IMR-90 (cell line): ENCODE measurements at regions not wholly inside any gene's neighbourhood (a gene's known extent, or its start where the extent isn't known, plus 50 kb on each side); places are given as distances from the start of the nearest gene placed in this dataset.

Experiments
- ATAC-seq: fragments of 200-7000 bp; cut with Tn5 transposase; 2 replicates; pipeline ENCODE4 v1.9.1; 2020; ENCODE audit warnings: low read depth, mild to moderate bottlenecking, moderate library complexity
- BruUV-seq: library from RNA; stranded (reverse); fragments of 400-500 nt; replicated peaks from 2 replicates; lab custom pipeline; 2021; lab: Mats Ljungman, UMichigan
- CTCF ChIA-PET: fragments of 300-600 bp; formaldehyde crosslinking; extraction: SDS; loops from one replicate; lab custom pipeline; 2021; ENCODE audit warnings: antibody characterized with exemption; lab: Yijun Ruan, JAX
- POLR2A ChIA-PET: fragments of 300-600 bp; sonication (Branson Sonifier 250); formaldehyde crosslinking; loops from one replicate; lab custom pipeline; 2022; ENCODE audit warnings: antibody characterized with exemption; ENCODE audit not compliant: unreplicated experiment; lab: Charles Lee
- DNase-seq: peaks from one replicate; pipeline ENCODE4 v3.0.0; 2013
- H2AFZ ChIP-seq: replicated peaks from 2 replicates; pipeline ENCODE3; 2013; ENCODE audit warnings: low read length, mild to moderate bottlenecking; ENCODE audit not compliant: poor library complexity
- H2AK5ac ChIP-seq: 2 replicates; pipeline ENCODE4 v1.6.1; 2013; ENCODE audit warnings: low read depth, low read length, inconsistent platforms
- H2AK9ac ChIP-seq: replicated peaks from 2 replicates; pipeline ENCODE3; 2013; ENCODE audit warnings: mild to moderate bottlenecking, low read depth, low read length, moderate library complexity; ENCODE audit not compliant: poor library complexity
- H2BK120ac ChIP-seq: 2 replicates; pipeline ENCODE4 v1.6.1; 2013; ENCODE audit warnings: low read depth, low read length, inconsistent platforms
- H2BK15ac ChIP-seq: 3 replicates; pipeline ENCODE4 v1.6.1; 2013; ENCODE audit warnings: low read depth, low read length, inconsistent platforms
- H2BK20ac ChIP-seq: 2 replicates; pipeline ENCODE4 v1.6.1; 2013; ENCODE audit warnings: low read depth, mild to moderate bottlenecking, inconsistent platforms, low read length, moderate library complexity
- H2BK5ac ChIP-seq: 2 replicates; pipeline ENCODE4 v1.6.1; 2013; ENCODE audit warnings: mild to moderate bottlenecking, low read depth, low read length, inconsistent platforms; ENCODE audit not compliant: poor library complexity, severe bottlenecking
- H3K14ac ChIP-seq: replicated peaks from 2 replicates; pipeline ENCODE4 v1.6.1; 2013; ENCODE audit warnings: low read depth, low read length, inconsistent platforms
- H3K18ac ChIP-seq: 2 replicates; pipeline ENCODE4 v1.6.1; 2013; ENCODE audit warnings: low read depth, low read length, control low read depth
- H3K23ac ChIP-seq: 2 replicates; pipeline ENCODE4 v1.6.1; 2013; ENCODE audit warnings: low read depth, low read length, inconsistent platforms
- H3K27ac ChIP-seq: 2 replicates; pipeline ENCODE4 v1.5.1; 2013; ENCODE audit warnings: mild to moderate bottlenecking, control low read depth, low read length; ENCODE audit not compliant: insufficient read depth
- H3K27me3 ChIP-seq: 2 replicates; pipeline ENCODE4 v1.6.1; 2013; ENCODE audit warnings: low read length; ENCODE audit not compliant: control insufficient read depth, insufficient read depth
- H3K36me3 ChIP-seq: 2 replicates; pipeline ENCODE4 v1.6.1; 2013; ENCODE audit warnings: low read length, mixed read lengths; ENCODE audit not compliant: control insufficient read depth, insufficient read depth
- H3K4ac ChIP-seq: 2 replicates; pipeline ENCODE4 v1.6.1; 2013; ENCODE audit warnings: low read depth, low read length, inconsistent platforms
- H3K4me1 ChIP-seq: 2 replicates; pipeline ENCODE4 v1.6.1; 2013; ENCODE audit warnings: low read length, mixed read lengths; ENCODE audit not compliant: control insufficient read depth, insufficient read depth
- H3K4me2 ChIP-seq: 2 replicates; pipeline ENCODE4 v1.6.1; 2013; ENCODE audit warnings: low read depth, mild to moderate bottlenecking, control low read depth, low read length, moderate library complexity
- H3K4me3 ChIP-seq: 2 replicates; pipeline ENCODE4 v1.5.1; 2013; ENCODE audit warnings: low read depth, mild to moderate bottlenecking, control low read depth, low read length, moderate library complexity; ENCODE audit not compliant: insufficient read depth
- H3K56ac ChIP-seq: 2 replicates; pipeline ENCODE4 v1.6.1; 2013; ENCODE audit warnings: low read length, inconsistent platforms; ENCODE audit not compliant: insufficient read depth; ENCODE audit errors: extremely low read depth
- H3K79me1 ChIP-seq, 2 experiments: 2 replicates each; pipeline ENCODE4 v1.6.1; 2013; ENCODE audit warnings: low read length in 2 of 2, inconsistent platforms in 1 of 2, low read depth in 1 of 2
- H3K9ac ChIP-seq: 2 replicates; pipeline ENCODE4 v1.6.1; 2013; ENCODE audit warnings: low read depth, low read length, control low read depth
- H3K9me1 ChIP-seq: 2 replicates; pipeline ENCODE4 v1.6.1; 2013; ENCODE audit warnings: low read length, inconsistent platforms; ENCODE audit not compliant: insufficient read depth
- H3K9me3 ChIP-seq: 2 replicates; pipeline ENCODE4 v1.6.1; 2013; ENCODE audit warnings: low read length; ENCODE audit not compliant: control insufficient read depth, insufficient read depth
- H4K20me1 ChIP-seq: 2 replicates; pipeline ENCODE4 v1.6.1; 2013; ENCODE audit warnings: low read length, inconsistent platforms; ENCODE audit not compliant: insufficient read depth
- H4K5ac ChIP-seq: 2 replicates; pipeline ENCODE4 v1.6.1; 2013; ENCODE audit warnings: mild to moderate bottlenecking, low read depth, low read length, control low read depth
- H4K8ac ChIP-seq, 2 experiments: 2 replicates each; pipeline ENCODE4 v1.6.1; 2013; ENCODE audit warnings: low read depth in 2 of 2, low read length in 2 of 2, control low read depth in 1 of 2, inconsistent platforms in 1 of 2
- H4K91ac ChIP-seq: 2 replicates; pipeline ENCODE4 v1.6.1; 2013; ENCODE audit warnings: low read depth, low read length, inconsistent platforms; ENCODE audit not compliant: insufficient read depth
- BHLHE40 ChIP-seq: fragments of 150-350 bp; IDR thresholded peaks from 2 replicates; pipeline ENCODE4 v1.6.1; 2016; ENCODE audit warnings: mild to moderate bottlenecking, low read depth, low read length
- CEBPB ChIP-seq: IDR thresholded peaks from 2 replicates; pipeline ENCODE4 v1.6.1; 2012; ENCODE audit warnings: low read depth, low read length, improper control_type of control experiment
- CHD1 ChIP-seq: IDR thresholded peaks from 2 replicates; pipeline ENCODE4 v1.6.1; 2012; ENCODE audit warnings: low read depth, low read length, improper control_type of control experiment
- CTCF ChIP-seq: conservative IDR thresholded peaks from 2 replicates; pipeline ENCODE4 v1.5.1; 2012; ENCODE audit warnings: mild to moderate bottlenecking, low read depth, low read length, improper control_type of control experiment
- ELK1 ChIP-seq: fragments of 150-350 bp; IDR thresholded peaks from 2 replicates; pipeline ENCODE4 v1.6.1; 2016; ENCODE audit warnings: low read depth, mild to moderate bottlenecking, low read length, moderate library complexity, borderline replicate concordance
- FOS ChIP-seq: fragments of 150-350 bp; IDR thresholded peaks from 2 replicates; pipeline ENCODE4 v1.6.1; 2016; ENCODE audit warnings: low read depth, low read length
- MAFK ChIP-seq: IDR thresholded peaks from 2 replicates; pipeline ENCODE4 v1.6.1; 2012; ENCODE audit warnings: low read depth, low read length, improper control_type of control experiment
- MAZ ChIP-seq: IDR thresholded peaks from 2 replicates; pipeline ENCODE4 v1.6.1; 2012; ENCODE audit warnings: low read depth, mild to moderate bottlenecking, low read length, improper control_type of control experiment, moderate library complexity, borderline replicate concordance
- MXI1 ChIP-seq: IDR thresholded peaks from 2 replicates; pipeline ENCODE4 v1.6.1; 2012; ENCODE audit warnings: low read depth, mild to moderate bottlenecking, low read length, moderate library complexity, borderline replicate concordance
- NFE2L2 ChIP-seq: fragments of 150-350 bp; IDR thresholded peaks from 2 replicates; pipeline ENCODE4 v1.6.1; 2016; ENCODE audit warnings: low read depth, mild to moderate bottlenecking, low read length
- POLR2A ChIP-seq: IDR thresholded peaks from 2 replicates; pipeline ENCODE4 v1.6.1; 2012; ENCODE audit warnings: mild to moderate bottlenecking, low read depth, low read length
- RAD21 ChIP-seq: IDR thresholded peaks from 2 replicates; pipeline ENCODE4 v1.6.1; 2012; ENCODE audit warnings: low read length, improper control_type of control experiment
- RCOR1 ChIP-seq: IDR thresholded peaks from 2 replicates; pipeline ENCODE4 v1.6.1; 2012; ENCODE audit warnings: mild to moderate bottlenecking, low read length, improper control_type of control experiment; ENCODE audit not compliant: insufficient replicate concordance
- RFX5 ChIP-seq: IDR thresholded peaks from 2 replicates; pipeline ENCODE4 v1.8.0; 2012; ENCODE audit warnings: low read depth, mild to moderate bottlenecking, low read length, moderate library complexity
- SMC3 ChIP-seq: fragments of 150-350 bp; IDR thresholded peaks from 2 replicates; pipeline ENCODE4 v1.6.1; 2016; ENCODE audit warnings: low read depth, mild to moderate bottlenecking, antibody characterized with exemption, low read length, moderate library complexity
- USF2 ChIP-seq: fragments of 150-350 bp; IDR thresholded peaks from 2 replicates; pipeline ENCODE4 v1.6.1; 2017; ENCODE audit warnings: mild to moderate bottlenecking, antibody characterized with exemption, low read length, low read depth
- WGBS, 2 experiments: methylation state at CpG; one replicate each; pipeline versions ENCODE4 v1.1.5 to v1.1.7; 2013; ENCODE audit warnings: missing lambda C conversion rate in 2 of 2; ENCODE audit not compliant: insufficient read length in 1 of 2; ENCODE audit errors: extremely low coverage in 2 of 2; 5-methylcytosine and 5-hydroxymethylcytosine counted together
- dilution Hi-C: fragments of 300-500 bp; cut with HindIII; formaldehyde crosslinking; loops from one replicate; pipeline ENCODE4 v1.14.3; 2018; ENCODE audit warnings: low sequenced_read_pairs; ENCODE audit not compliant: unreplicated experiment
- in situ Hi-C: fragments of 300-500 bp; cut with MboI; formaldehyde crosslinking; loops from 3 replicates; pipeline ENCODE4 v1.14.3; 2019; ENCODE audit warnings: low sequenced_read_pairs, inconsistent platforms, mixed read lengths
- intact Hi-C: fragments of 100-400 bp; cut with micrococcal nuclease; formaldehyde crosslinking; loops from 2 replicates; pipeline ENCODE4 v1.10.0; 2022

GRCh38 chr5:8068078-8068477 is 199.1 kb downstream of the MTRR start:
- intact Hi-C loops (no loop called here), in situ Hi-C loops (no loop called here), dilution Hi-C loops (no loop called here)
- H3K4ac ChIP-seq, result no peak overlapping the region
- H4K5ac ChIP-seq, result no peak overlapping the region
- no peak overlapping the region for H3K27ac ChIP-seq
- H3K79me1 ChIP-seq, result no peaks in the 10 kb centered on the region
- H2BK120ac ChIP-seq, result no peak overlapping the region
- no peaks in the 10 kb centered on the region for H3K9me3 ChIP-seq
- H2BK20ac ChIP-seq, result no peak overlapping the region
- no peak overlapping the region for H3K4me2 ChIP-seq
- H2BK15ac ChIP-seq, result no peak overlapping the region
- WGBS, 2 experiments, result 30% methylated on average over 1 of the region's 1 CpG; no CpG with 5 or more reads in 1 of the 2 experiments
- H3K27me3 ChIP-seq, result no peaks in the 10 kb centered on the region
- no peak overlapping the region for H3K9ac ChIP-seq
- H2AK9ac ChIP-seq, result no peak overlapping the region
- H3K36me3 ChIP-seq, result no peaks in the 10 kb centered on the region
- no peak for DNase-seq
- no peak overlapping the region for H3K18ac ChIP-seq
- H3K56ac ChIP-seq, result no peak overlapping the region
- H4K8ac ChIP-seq, result no peak overlapping the region
- no peak for TF ChIP-seq USF2
- no peak for TF ChIP-seq POLR2A
- TF ChIP-seq RFX5, result no peak
- no peak for TF ChIP-seq MXI1
- TF ChIP-seq SMC3, result no peak
- no peak for TF ChIP-seq MAFK
- TF ChIP-seq ELK1, result no peak
- no peak for TF ChIP-seq CEBPB
- TF ChIP-seq CHD1, result no peak
- no peak for TF ChIP-seq BHLHE40
- TF ChIP-seq FOS, result no peak
- TF ChIP-seq RCOR1, result no peak
- TF ChIP-seq MAZ, result no peak
- TF ChIP-seq CTCF, result no peak
- TF ChIP-seq NFE2L2, result no peak
- no peak for TF ChIP-seq RAD21
- H3K4me3 ChIP-seq, result no peak overlapping the region
- ChIA-PET POLR2A (no interaction called here), CTCF (no interaction called here)
- no peaks in the 10 kb centered on the region for H3K4me1 ChIP-seq
- no peak overlapping the region for H2AFZ ChIP-seq
- no peak overlapping the region for H4K91ac ChIP-seq
- H2AK5ac ChIP-seq, result no peak overlapping the region
- H3K23ac ChIP-seq, result no peak overlapping the region
- no peaks in the 10 kb centered on the region for H4K20me1 ChIP-seq
- no TSS peak for BruUV-seq
- no peak overlapping the region for H3K14ac ChIP-seq
- ATAC-seq, result no peak
- H3K9me1 ChIP-seq, result no peaks in the 10 kb centered on the region
- H2BK5ac ChIP-seq, result no peak overlapping the region
